ENCODE measurements at regions not wholly inside any gene's neighbourhood (a gene's known extent, or its start where the extent isn't known, plus 50 kb on each side); places are given as distances from the start of the nearest gene placed in this dataset.

DNA sequence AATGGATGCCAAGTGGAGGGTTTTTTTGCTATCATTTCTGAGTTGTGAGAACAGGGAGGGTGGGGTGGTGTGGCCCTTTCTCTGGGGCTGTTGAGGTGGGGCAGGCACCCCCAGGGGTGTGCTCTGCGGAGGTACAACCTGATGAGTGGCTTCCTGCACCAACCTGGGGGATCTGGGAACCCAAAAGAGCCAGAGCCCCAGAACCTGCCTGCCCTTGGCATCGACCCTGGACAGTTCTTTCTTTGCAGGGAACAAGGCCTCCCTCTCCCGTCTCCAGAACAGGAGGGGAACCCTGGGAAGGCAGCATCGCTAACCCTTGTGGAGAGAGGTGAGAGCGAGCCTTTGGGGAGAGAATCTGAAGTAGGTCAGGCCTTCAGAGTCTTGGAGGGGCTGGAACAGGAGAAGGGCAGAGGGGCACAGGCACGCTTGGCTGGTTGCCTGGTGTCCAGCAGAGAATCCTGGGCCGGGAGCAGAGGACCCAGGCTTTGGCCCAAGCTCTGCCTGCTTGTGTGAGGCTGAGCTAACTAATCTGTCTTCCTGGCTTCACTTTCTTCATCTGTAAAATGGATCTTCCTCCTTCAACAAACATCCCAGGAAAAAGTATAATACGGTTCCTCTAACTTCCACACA, 84.9 kb downstream of the RHOB start:
- TF ChIP-seq JUN (IDR thresholded peaks at IDR 0.05; ENCODE audit: borderline replicate concordance, insufficient read depth, insufficient read length, low read depth) (no peak), CTCF (IDR thresholded peaks at IDR 0.05; ENCODE audit: extremely low read depth in 1 of 2, insufficient read depth in 1 of 2, low read depth in 1 of 2, low read length in 2 of 2) (no peak), MYC (IDR thresholded peaks at IDR 0.05; ENCODE audit: low read depth, low read length) (no peak), EZH2 (IDR thresholded peaks at IDR 0.05; ENCODE audit: borderline replicate concordance, low read depth, low read length, severe bottlenecking) (no peak)
- TF ChIP-seq, protein P1, sequence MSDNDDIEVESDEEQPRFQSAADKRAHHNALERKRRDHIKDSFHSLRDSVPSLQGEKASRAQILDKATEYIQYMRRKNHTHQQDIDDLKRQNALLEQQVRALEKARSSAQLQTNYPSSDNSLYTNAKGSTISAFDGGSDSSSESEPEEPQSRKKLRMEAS (IDR thresholded peaks at IDR 0.05; ENCODE audit: insufficient read depth, insufficient read length): no peak

Measured in endothelial cell of umbilical vein (primary cell).